ENCODE measurements at regions not wholly inside any gene's neighbourhood (a gene's known extent, or its start where the extent isn't known, plus 50 kb on each side); places are given as distances from the start of the nearest gene placed in this dataset.

GRCh38 chr3:94522488-94522887 is 459.6 kb downstream of the NSUN3 start:
- DNase-seq, result no peak

GRCh38 chr3:94524102-94524919 is 461.4 kb downstream of the NSUN3 start:
- no peak for DNase-seq

GRCh38 chr3:94525043-94525442 is 462.2 kb downstream of the NSUN3 start:
- no peak for DNase-seq

GRCh38 chr3:94529816-94530215 is 467.0 kb downstream of the NSUN3 start:
- no peak for DNase-seq

- no peak for DNase-seq
Measured at GRCh38 chr3:94532951-94533350, 470.1 kb downstream of the NSUN3 start.

GRCh38 chr3:94539937-94540336 is 477.1 kb downstream of the NSUN3 start:
- no peak for DNase-seq

- no peak for DNase-seq
Measured at GRCh38 chr3:94543161-94543560, 480.3 kb downstream of the NSUN3 start.

- DNase-seq, result no peak
Measured at GRCh38 chr3:94544131-94544789, 481.4 kb downstream of the NSUN3 start.

GRCh38 chr3:94548581-94549316 is 485.9 kb downstream of the NSUN3 start:
- DNase-seq, result no peak

- DNase-seq, result no peak
Measured at GRCh38 chr3:94561094-94561493, 498.2 kb downstream of the NSUN3 start.

- DNase-seq, result no peak
Measured at GRCh38 chr3:94564247-94564646, 501.4 kb downstream of the NSUN3 start.

GRCh38 chr3:94568041-94568440 is 505.2 kb downstream of the NSUN3 start:
- DNase-seq, result no peak

- DNase-seq, result no peak
Measured at GRCh38 chr3:94573337-94573736, 510.5 kb downstream of the NSUN3 start.

- no peak for DNase-seq
Measured at GRCh38 chr3:94587291-94587690, 524.4 kb downstream of the NSUN3 start.

GRCh38 chr3:94593526-94594150 is 530.8 kb downstream of the NSUN3 start:
- DNase-seq, result no peak

- no peak for DNase-seq
Measured at GRCh38 chr3:94596141-94596540, 533.3 kb downstream of the NSUN3 start.

GRCh38 chr3:94596887-94597566 is 534.2 kb downstream of the NSUN3 start:
- no peak for DNase-seq

- DNase-seq, result no peak
Measured at GRCh38 chr3:94607778-94608177, 544.9 kb downstream of the NSUN3 start.

- no peak for DNase-seq
Measured at GRCh38 chr3:94609908-94610307, 547.0 kb downstream of the NSUN3 start.

- no peak for DNase-seq
Measured at GRCh38 chr3:94611596-94611995, 548.7 kb downstream of the NSUN3 start.

- no peak for DNase-seq
Measured at GRCh38 chr3:94612631-94613030, 549.8 kb downstream of the NSUN3 start.

GRCh38 chr3:94614192-94614591 is 551.3 kb downstream of the NSUN3 start:
- no peak for DNase-seq
